Thyroid gland (tissue), 4 donors: ENCODE measurements at regions not wholly inside any gene's neighbourhood (a gene's known extent, or its start where the extent isn't known, plus 50 kb on each side); places are given as distances from the start of the nearest gene placed in this dataset.

Source experiments
- CTCF ChIP-seq, 6 experiments: fragments of 200-600 bp in 3 of 6; fragments of 450-650 bp in 3 of 6; sonication (generic) in 3 of 6; IDR thresholded peaks; one replicate each; pipeline ENCODE4 v1.5.1; 2016 to 2019; ENCODE audit warnings: antibody characterized with exemption in 6 of 6, mild to moderate bottlenecking in 2 of 6, inconsistent platforms in 1 of 6, moderate library complexity in 1 of 6
- POLR2A ChIP-seq, 2 donors: fragments of 450-650 bp; IDR thresholded peaks; one replicate each; pipeline ENCODE4 v1.6.1; 2017; ENCODE audit warnings: antibody characterized with exemption in 2 of 2, mild to moderate bottlenecking in 2 of 2, moderate library complexity in 1 of 2

- TF ChIP-seq CTCF (IDR thresholded peaks at IDR 0.05) (no peak), POLR2A (IDR thresholded peaks at IDR 0.05) (no peak)
These were observed 61.9 kb upstream of the ATP1A1 start for GRCh38 chr1:116311193-116311592.
